ENCODE measurements at regions not wholly inside any gene's neighbourhood (a gene's known extent, or its start where the extent isn't known, plus 50 kb on each side); places are given as distances from the start of the nearest gene placed in this dataset.
A peak's percentile ranks its signal among the peaks of the same experiment; 100 is the strongest.

DNA sequence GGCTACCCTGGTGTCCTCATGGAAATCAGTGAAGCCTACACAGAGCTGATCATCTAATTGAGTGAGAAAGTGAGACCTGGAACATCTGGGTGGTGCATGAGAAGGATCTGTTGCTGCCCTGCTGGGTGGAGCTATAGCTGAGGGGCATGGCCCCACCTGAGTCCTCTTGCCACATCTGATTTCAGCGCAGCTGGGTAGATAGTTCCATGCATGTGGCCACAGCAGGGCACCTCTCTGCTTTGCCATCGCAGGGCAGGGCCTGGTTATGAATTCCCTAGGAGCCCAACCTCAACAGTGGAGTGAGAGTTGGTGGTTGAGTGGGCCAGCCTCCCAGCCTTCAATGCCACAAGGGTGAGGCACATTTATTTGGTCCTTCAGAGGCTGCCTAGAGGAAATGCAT lies 407.8 kb downstream of the BCL11B start:
- peaks cover 5 to 10% (median 5%) of the 10 kb centered on the region in 3 donors for H3K4me1 Mint-ChIP-seq
- ChIA-PET CTCF (no interaction called here), POLR2A (no interaction called here)
- no peaks in the 10 kb centered on the region for H3K9me3 ChIP-seq
- H3K27ac Mint-ChIP-seq: no peak overlapping the region
- H3K27me3 Mint-ChIP-seq: no peaks in the 10 kb centered on the region
- no peaks in the 10 kb centered on the region for H3K4me1 ChIP-seq (ENCODE audit: control insufficient read depth in 1 of 2, extremely low read depth in 1 of 2, insufficient read depth in 2 of 2, low read length in 2 of 2)
- ATAC-seq (replicated peaks in 1 of 4) (no peak), DNase-seq (peak in 1 of 35 experiments; percentile 14)
- no peaks in the 10 kb centered on the region for H3K36me3 Mint-ChIP-seq
- no peak overlapping the region for H3K4me3 ChIP-seq (ENCODE audit: control insufficient read depth in 1 of 2, extremely low read depth in 1 of 2, low read length in 1 of 2)
- no peaks in the 10 kb centered on the region for H3K9me3 Mint-ChIP-seq
- H3K36me3 ChIP-seq (ENCODE audit: control insufficient read depth in 2 of 2, extremely low read depth in 1 of 2, insufficient read depth in 1 of 2, low read length in 1 of 2): no peaks in the 10 kb centered on the region
- H3K27me3 ChIP-seq (replicated peaks in 1 of 2; ENCODE audit: control insufficient read depth in 2 of 2, extremely low read depth in 1 of 2, insufficient read depth in 2 of 2, low read length in 1 of 2): peaks cover 0 to 8% of the 10 kb centered on the region in 2 experiments
- no peak overlapping the region for H3K27ac ChIP-seq (ENCODE audit: low read length)
- 80% methylated on average over 1 of the region's 2 CpGs for WGBS (ENCODE audit: insufficient coverage)
- no peak overlapping the region for H3K4me3 Mint-ChIP-seq

DNA sequence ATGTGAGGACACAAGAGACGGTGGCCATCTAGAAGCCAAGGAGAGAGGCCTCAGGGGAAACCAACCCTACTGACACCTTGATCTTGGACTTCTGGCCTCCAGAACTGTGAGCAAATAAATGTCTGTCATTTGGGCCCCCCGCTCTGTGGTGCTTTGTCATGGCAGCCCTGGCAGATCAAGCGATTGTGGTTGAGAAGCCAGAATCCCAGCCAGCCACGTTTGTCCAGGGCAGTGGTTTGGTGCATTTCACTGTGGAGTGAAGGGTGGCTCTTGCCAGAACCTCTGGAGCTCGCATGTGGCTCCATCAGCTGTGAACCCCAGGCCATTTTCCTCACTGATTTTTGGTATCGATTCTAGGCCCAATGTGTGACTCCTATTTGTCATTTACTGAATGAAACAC lies 404.9 kb downstream of the BCL11B start:
- no peaks in the 10 kb centered on the region for H3K9me3 Mint-ChIP-seq
- H3K4me1 Mint-ChIP-seq: peaks cover 5 to 10% (median 5%) of the 10 kb centered on the region in 3 donors
- H3K27ac ChIP-seq (ENCODE audit: low read length): no peak overlapping the region
- H3K27me3 Mint-ChIP-seq: no peaks in the 10 kb centered on the region
- H3K36me3 Mint-ChIP-seq: no peaks in the 10 kb centered on the region
- WGBS (ENCODE audit: insufficient coverage): 77% methylated on average over 5 of the region's 6 CpGs
- no peaks in the 10 kb centered on the region for H3K9me3 ChIP-seq
- CTCF ChIA-PET: no interaction called here
- no peaks in the 10 kb centered on the region for H3K4me1 ChIP-seq (ENCODE audit: control insufficient read depth in 1 of 2, extremely low read depth in 1 of 2, insufficient read depth in 2 of 2, low read length in 2 of 2)
- peaks cover 0 to 4% of the 10 kb centered on the region in 2 experiments for H3K27me3 ChIP-seq (replicated peaks in 1 of 2; ENCODE audit: control insufficient read depth in 2 of 2, extremely low read depth in 1 of 2, insufficient read depth in 2 of 2, low read length in 1 of 2)
- no peak overlapping the region for H3K27ac Mint-ChIP-seq
- DNase-seq (no peak), ATAC-seq (replicated peaks in 1 of 4) (no peak)
- H3K4me3 Mint-ChIP-seq: no peak overlapping the region
- no peak overlapping the region for H3K4me3 ChIP-seq (ENCODE audit: control insufficient read depth in 1 of 2, extremely low read depth in 1 of 2, low read length in 1 of 2)
- POLR2A ChIA-PET: no interaction called here
- no peaks in the 10 kb centered on the region for H3K36me3 ChIP-seq (ENCODE audit: control insufficient read depth in 2 of 2, extremely low read depth in 1 of 2, insufficient read depth in 1 of 2, low read length in 1 of 2)

DNA sequence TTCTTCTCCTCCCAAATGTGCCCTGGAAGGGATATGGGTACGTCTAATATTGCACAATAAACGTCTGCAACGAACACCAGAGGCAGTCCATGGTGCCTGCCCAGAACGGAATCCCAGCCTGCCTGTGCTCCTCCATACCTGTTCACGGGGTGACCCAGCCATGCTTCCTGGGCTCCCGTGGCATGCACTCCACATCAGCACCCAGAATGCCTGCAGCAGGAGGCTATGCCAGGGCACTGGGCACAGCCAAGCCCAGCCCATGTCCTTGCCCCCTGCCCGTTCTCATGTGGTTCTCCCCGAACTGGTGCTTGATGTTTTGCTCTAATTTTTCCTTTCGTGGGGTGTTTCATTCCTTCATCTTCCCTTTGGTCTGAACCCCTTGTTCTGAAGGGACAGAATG lies 404.3 kb downstream of the BCL11B start:
- DNase-seq: peak in 1 of 35 experiments; percentile 3
- peak overlapping the region in 1 of 3 donors; percentile 21 for H3K4me3 Mint-ChIP-seq
- Histone ChIP-seq H3K9me3 (no peaks in the 10 kb centered on the region), H3K36me3 (ENCODE audit: control insufficient read depth in 2 of 2, extremely low read depth in 1 of 2, insufficient read depth in 1 of 2, low read length in 1 of 2) (no peaks in the 10 kb centered on the region), H3K4me1 (ENCODE audit: control insufficient read depth in 1 of 2, extremely low read depth in 1 of 2, insufficient read depth in 2 of 2, low read length in 2 of 2) (no peaks in the 10 kb centered on the region), H3K4me3 (ENCODE audit: control insufficient read depth in 1 of 2, extremely low read depth in 1 of 2, low read length in 1 of 2) (no peak overlapping the region), H3K27me3 (replicated peaks in 1 of 2; ENCODE audit: control insufficient read depth in 2 of 2, extremely low read depth in 1 of 2, insufficient read depth in 2 of 2, low read length in 1 of 2) (peaks cover 0 to 4% of the 10 kb centered on the region in 2 experiments), H3K27ac (ENCODE audit: low read length) (no peak overlapping the region)
- H3K4me1 Mint-ChIP-seq: peaks cover 5 to 10% (median 5%) of the 10 kb centered on the region in 3 donors
- H3K9me3 Mint-ChIP-seq: no peaks in the 10 kb centered on the region
- CTCF ChIA-PET: no interaction called here
- no peak for ATAC-seq (replicated peaks in 1 of 4)
- POLR2A ChIA-PET: no interaction called here
- H3K36me3 Mint-ChIP-seq: no peaks in the 10 kb centered on the region
- H3K27me3 Mint-ChIP-seq: no peaks in the 10 kb centered on the region
- no peak overlapping the region for H3K27ac Mint-ChIP-seq
- 87% methylated on average over 7 of the region's 9 CpGs for WGBS (ENCODE audit: insufficient coverage)

GRCh38 chr14:98868866-98869265 lies 403.1 kb downstream of the BCL11B start:
- Mint-ChIP-seq H3K27ac (no peak overlapping the region), H3K36me3 (no peaks in the 10 kb centered on the region), H3K4me1 (peaks cover 5 to 19% (median 5%) of the 10 kb centered on the region in 3 donors), H3K9me3 (no peaks in the 10 kb centered on the region), H3K27me3 (no peaks in the 10 kb centered on the region), H3K4me3 (no peak overlapping the region)
- Histone ChIP-seq H3K4me1 (ENCODE audit: control insufficient read depth in 1 of 2, extremely low read depth in 1 of 2, insufficient read depth in 2 of 2, low read length in 2 of 2) (no peaks in the 10 kb centered on the region), H3K4me3 (ENCODE audit: control insufficient read depth in 1 of 2, extremely low read depth in 1 of 2, low read length in 1 of 2) (no peak overlapping the region), H3K27me3 (replicated peaks in 1 of 2; ENCODE audit: control insufficient read depth in 2 of 2, extremely low read depth in 1 of 2, insufficient read depth in 2 of 2, low read length in 1 of 2) (peaks cover 0 to 4% of the 10 kb centered on the region in 2 experiments), H3K27ac (ENCODE audit: low read length) (no peak overlapping the region), H3K9me3 (no peaks in the 10 kb centered on the region), H3K36me3 (ENCODE audit: control insufficient read depth in 2 of 2, extremely low read depth in 1 of 2, insufficient read depth in 1 of 2, low read length in 1 of 2) (no peaks in the 10 kb centered on the region)
- DNase-seq (no peak), ATAC-seq (replicated peaks in 1 of 4) (no peak)
- ChIA-PET POLR2A (no interaction called here), CTCF (interaction anchor here in 1 of 2 donors (0.5 kb wide), 1 partner anchor 20 kb away, joined by 3 read pairs; no protein-coding TSS in a partner anchor)
- WGBS (ENCODE audit: insufficient coverage): 67% methylated on average over 10 of the region's 10 CpGs

DNA sequence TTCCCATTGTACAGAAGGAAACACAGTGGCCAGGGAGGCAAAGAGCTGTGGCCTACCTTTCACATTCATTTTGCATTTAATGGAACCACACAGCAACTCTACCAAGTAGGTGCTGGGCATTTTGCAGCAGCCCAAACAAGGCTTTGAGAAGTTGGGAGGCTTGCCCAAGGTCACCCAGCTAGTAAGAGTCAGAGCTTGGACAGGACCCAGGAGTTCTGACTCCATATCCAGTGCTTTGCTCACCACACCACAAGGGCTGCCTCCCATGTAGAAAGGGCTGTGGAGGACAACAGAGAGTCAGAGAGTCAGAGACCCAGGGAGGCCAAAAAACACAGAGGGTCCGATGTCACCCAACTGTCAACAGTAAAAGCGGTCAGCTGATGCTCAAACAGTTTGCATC lies 400.2 kb downstream of the BCL11B start:
- no peaks in the 10 kb centered on the region for H3K27me3 Mint-ChIP-seq
- WGBS (ENCODE audit: insufficient coverage): no CpG with 5 or more reads among the region's 2 CpGs
- peaks cover 4% of the 10 kb centered on the region for H3K36me3 Mint-ChIP-seq
- peaks cover 5 to 28% (median 9%) of the 10 kb centered on the region in 3 donors for H3K4me1 Mint-ChIP-seq
- Histone ChIP-seq H3K9me3 (no peaks in the 10 kb centered on the region), H3K36me3 (ENCODE audit: control insufficient read depth in 2 of 2, extremely low read depth in 1 of 2, insufficient read depth in 1 of 2, low read length in 1 of 2) (no peaks in the 10 kb centered on the region), H3K4me1 (ENCODE audit: control insufficient read depth in 1 of 2, extremely low read depth in 1 of 2, insufficient read depth in 2 of 2, low read length in 2 of 2) (no peaks in the 10 kb centered on the region), H3K27ac (ENCODE audit: low read length) (no peak overlapping the region), H3K27me3 (replicated peaks in 1 of 2; ENCODE audit: control insufficient read depth in 2 of 2, extremely low read depth in 1 of 2, insufficient read depth in 2 of 2, low read length in 1 of 2) (no peaks in the 10 kb centered on the region), H3K4me3 (ENCODE audit: control insufficient read depth in 1 of 2, extremely low read depth in 1 of 2, low read length in 1 of 2) (no peak overlapping the region)
- ChIA-PET CTCF (no interaction called here), POLR2A (no interaction called here)
- no peak overlapping the region for H3K27ac Mint-ChIP-seq
- no peak for ATAC-seq (replicated peaks in 1 of 4)
- no peak overlapping the region for H3K4me3 Mint-ChIP-seq
- no peaks in the 10 kb centered on the region for H3K9me3 Mint-ChIP-seq
- no peak for DNase-seq

DNA sequence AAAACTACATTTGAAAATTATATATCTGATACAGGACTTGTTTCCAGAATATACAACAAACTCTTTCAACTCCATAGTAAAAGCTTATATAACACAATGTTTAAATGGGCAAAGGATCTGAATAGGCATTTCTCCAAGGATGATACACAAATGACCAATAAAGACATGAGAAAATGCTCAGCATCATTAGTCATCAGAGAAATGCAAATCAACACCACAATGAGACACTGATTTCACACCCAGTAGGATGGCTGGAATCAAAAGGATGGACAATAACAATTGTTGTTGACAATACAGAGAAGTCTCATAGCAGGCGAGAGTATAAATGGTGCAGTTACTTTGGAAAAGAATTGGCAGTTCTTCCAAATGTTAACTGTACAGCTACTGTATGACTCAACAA lies 394.9 kb downstream of the BCL11B start:
- no peaks in the 10 kb centered on the region for H3K4me1 ChIP-seq (ENCODE audit: control insufficient read depth in 1 of 2, extremely low read depth in 1 of 2, insufficient read depth in 2 of 2, low read length in 2 of 2)
- CTCF ChIA-PET: no interaction called here

GRCh38 chr14:98878282-98878681 lies 393.7 kb downstream of the BCL11B start:
- H3K27me3 Mint-ChIP-seq: no peaks in the 10 kb centered on the region
- no peaks in the 10 kb centered on the region for H3K4me1 ChIP-seq (ENCODE audit: control insufficient read depth in 1 of 2, extremely low read depth in 1 of 2, insufficient read depth in 2 of 2, low read length in 2 of 2)
- POLR2A ChIA-PET: no interaction called here

More for the DNA sequence above, 394.9 kb downstream of the BCL11B start:
- no peak for DNase-seq
- no CpG with 5 or more reads among the region's 1 CpG for WGBS (ENCODE audit: insufficient coverage)
- no peak for ATAC-seq (replicated peaks in 1 of 4)
- Histone ChIP-seq H3K36me3 (ENCODE audit: control insufficient read depth in 2 of 2, extremely low read depth in 1 of 2, insufficient read depth in 1 of 2, low read length in 1 of 2) (no peaks in the 10 kb centered on the region), H3K27me3 (replicated peaks in 1 of 2; ENCODE audit: control insufficient read depth in 2 of 2, extremely low read depth in 1 of 2, insufficient read depth in 2 of 2, low read length in 1 of 2) (no peaks in the 10 kb centered on the region), H3K9me3 (peaks cover 3% of the 10 kb centered on the region), H3K4me3 (ENCODE audit: control insufficient read depth in 1 of 2, extremely low read depth in 1 of 2, low read length in 1 of 2) (no peak overlapping the region), H3K27ac (ENCODE audit: low read length) (no peak overlapping the region)
- POLR2A ChIA-PET: no interaction called here
- H3K36me3 Mint-ChIP-seq: peaks cover 11% of the 10 kb centered on the region
- no peak overlapping the region for H3K4me3 Mint-ChIP-seq
- H3K9me3 Mint-ChIP-seq: peaks cover 10 to 24% (median 15%) of the 10 kb centered on the region in 3 donors
- H3K27me3 Mint-ChIP-seq: no peaks in the 10 kb centered on the region
- H3K27ac Mint-ChIP-seq: no peak overlapping the region
- H3K4me1 Mint-ChIP-seq: peaks cover 0 to 25% (median 4%) of the 10 kb centered on the region in 3 donors

More at GRCh38 chr14:98878282-98878681, 393.7 kb downstream of the BCL11B start:
- ATAC-seq (replicated peaks in 1 of 4) (no peak), DNase-seq (no peak)
- Histone ChIP-seq H3K9me3 (peaks cover 3% of the 10 kb centered on the region), H3K4me3 (ENCODE audit: control insufficient read depth in 1 of 2, extremely low read depth in 1 of 2, low read length in 1 of 2) (no peak overlapping the region), H3K36me3 (ENCODE audit: control insufficient read depth in 2 of 2, extremely low read depth in 1 of 2, insufficient read depth in 1 of 2, low read length in 1 of 2) (no peaks in the 10 kb centered on the region), H3K27me3 (replicated peaks in 1 of 2; ENCODE audit: control insufficient read depth in 2 of 2, extremely low read depth in 1 of 2, insufficient read depth in 2 of 2, low read length in 1 of 2) (no peaks in the 10 kb centered on the region), H3K27ac (ENCODE audit: low read length) (no peak overlapping the region)
- 95% methylated on average over 2 of the region's 3 CpGs for WGBS (ENCODE audit: insufficient coverage)
- H3K4me1 Mint-ChIP-seq: peaks cover 0 to 20% (median 4%) of the 10 kb centered on the region in 3 donors
- H3K36me3 Mint-ChIP-seq: peaks cover 11% of the 10 kb centered on the region
- peaks cover 10 to 24% (median 15%) of the 10 kb centered on the region in 3 donors for H3K9me3 Mint-ChIP-seq
- no peak overlapping the region for H3K27ac Mint-ChIP-seq
- H3K4me3 Mint-ChIP-seq: no peak overlapping the region
- CTCF ChIA-PET: no interaction called here
